Activated CD8-positive, alpha-beta memory T cell treated with anti-CD3 and anti-CD28 coated beads for 36 hours (primary cell): ENCODE measurements at regions not wholly inside any gene's neighbourhood (a gene's known extent, or its start where the extent isn't known, plus 50 kb on each side); places are given as distances from the start of the nearest gene placed in this dataset.

ENCODE experiments used
- CTCF ChIA-PET: fragments of 350-600 bp; sonication (Branson Sonifier 250); formaldehyde crosslinking; loops from one replicate; lab custom pipeline; 2021; ENCODE audit warnings: antibody characterized with exemption; lab: Charles Lee
- POLR2A ChIA-PET: fragments of 350-600 bp; sonication (Branson Sonifier 250); formaldehyde crosslinking; loops from one replicate; lab custom pipeline; 2021; ENCODE audit warnings: antibody characterized with exemption; lab: Charles Lee

DNA sequence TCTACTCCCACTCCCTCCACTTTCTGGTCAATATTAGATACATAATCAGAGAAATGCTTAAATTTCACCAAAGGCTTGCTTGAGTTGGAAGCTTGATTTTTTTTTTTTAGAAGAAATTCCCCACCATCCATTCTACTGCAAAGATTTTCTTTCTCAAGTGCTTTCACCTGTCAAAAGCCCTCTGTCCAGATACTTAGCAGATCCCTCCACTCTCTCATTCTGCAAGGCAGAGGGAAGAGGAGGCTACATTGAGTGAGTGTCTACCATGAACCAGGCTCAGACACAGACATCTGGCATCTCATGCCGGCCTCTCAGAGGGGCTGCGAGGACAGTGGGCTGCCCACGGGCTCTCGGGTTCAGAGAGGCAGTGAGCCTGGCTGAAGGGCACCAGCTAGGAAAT, 127.6 kb upstream of the GSC start:
- ChIA-PET CTCF (no interaction called here), POLR2A (no interaction called here)

DNA sequence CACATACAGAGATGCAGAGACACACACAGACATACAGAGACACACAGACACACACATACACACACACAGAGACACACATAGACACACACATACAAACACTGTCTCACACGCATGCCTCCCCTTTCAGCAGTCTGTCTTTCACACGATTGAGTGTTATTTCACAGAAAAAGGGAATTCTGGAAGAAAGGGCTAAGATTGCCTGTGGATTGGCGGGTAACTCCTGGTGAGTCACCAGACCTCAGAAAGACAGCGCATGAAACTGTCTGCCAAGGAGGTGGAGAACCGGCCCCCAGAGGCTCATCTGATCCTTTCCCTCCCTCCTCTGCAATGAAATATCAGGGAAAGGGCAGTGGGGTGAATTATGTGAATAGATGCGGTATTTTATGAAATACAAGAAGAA, 127.2 kb upstream of the GSC start:
- CTCF ChIA-PET: no interaction called here
- POLR2A ChIA-PET: no interaction called here

DNA sequence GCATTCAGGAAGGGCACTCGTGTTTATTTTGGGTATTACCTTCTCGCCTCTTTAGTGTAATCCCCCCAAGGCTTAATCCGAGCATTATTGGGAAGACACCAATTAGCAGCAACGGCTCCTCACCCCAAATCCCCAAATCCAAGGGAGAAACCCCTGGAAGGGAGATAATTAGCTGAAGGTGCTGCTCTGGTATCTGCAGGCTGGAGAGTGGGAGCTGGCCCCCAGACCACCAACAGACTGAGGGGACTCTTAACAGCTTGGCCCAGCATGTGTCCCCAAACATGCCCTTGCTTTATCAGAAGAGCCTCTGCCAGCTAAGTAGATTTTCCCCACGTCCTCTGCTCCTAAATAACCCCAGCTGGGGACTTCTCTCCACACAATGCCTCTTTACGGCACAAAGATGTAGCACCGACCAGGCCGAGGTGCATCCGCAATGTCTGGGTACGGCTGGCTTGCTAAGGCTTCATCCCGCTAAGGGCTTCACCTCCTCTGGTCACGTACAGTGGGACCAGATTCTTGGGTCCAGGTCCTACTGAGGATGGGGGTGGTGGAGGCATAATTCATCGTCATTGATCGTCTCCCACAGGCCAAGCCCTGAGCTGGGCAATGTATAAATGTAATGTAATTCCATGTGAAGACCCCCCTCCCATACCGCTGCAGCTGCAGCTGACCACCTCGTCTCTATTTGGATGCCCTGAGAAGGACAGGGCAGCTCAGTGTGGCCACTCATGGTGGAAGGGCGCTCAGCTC, 123.7 kb upstream of the GSC start:
- CTCF ChIA-PET: no interaction called here
- POLR2A ChIA-PET: no interaction called here

DNA sequence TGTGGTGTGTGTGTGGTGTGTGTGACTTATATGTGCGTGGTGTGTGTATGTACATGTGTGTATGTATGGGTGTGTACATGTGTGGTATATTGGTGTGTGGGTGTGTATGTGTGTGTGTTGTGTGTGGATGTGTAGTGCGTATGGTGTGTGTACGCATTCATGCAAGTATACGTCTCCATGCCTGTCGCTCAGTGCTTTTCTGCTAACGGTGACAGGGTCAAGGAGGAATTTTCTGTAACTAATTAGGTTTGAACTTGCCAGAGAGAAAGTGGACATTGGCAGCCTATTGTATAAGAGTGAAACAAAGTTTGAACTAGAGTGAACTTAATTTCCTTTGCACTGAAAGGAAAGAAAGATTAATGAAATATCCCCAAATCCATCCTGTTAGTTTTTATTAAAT, 120.9 kb upstream of the GSC start:
- ChIA-PET POLR2A (no interaction called here), CTCF (no interaction called here)

DNA sequence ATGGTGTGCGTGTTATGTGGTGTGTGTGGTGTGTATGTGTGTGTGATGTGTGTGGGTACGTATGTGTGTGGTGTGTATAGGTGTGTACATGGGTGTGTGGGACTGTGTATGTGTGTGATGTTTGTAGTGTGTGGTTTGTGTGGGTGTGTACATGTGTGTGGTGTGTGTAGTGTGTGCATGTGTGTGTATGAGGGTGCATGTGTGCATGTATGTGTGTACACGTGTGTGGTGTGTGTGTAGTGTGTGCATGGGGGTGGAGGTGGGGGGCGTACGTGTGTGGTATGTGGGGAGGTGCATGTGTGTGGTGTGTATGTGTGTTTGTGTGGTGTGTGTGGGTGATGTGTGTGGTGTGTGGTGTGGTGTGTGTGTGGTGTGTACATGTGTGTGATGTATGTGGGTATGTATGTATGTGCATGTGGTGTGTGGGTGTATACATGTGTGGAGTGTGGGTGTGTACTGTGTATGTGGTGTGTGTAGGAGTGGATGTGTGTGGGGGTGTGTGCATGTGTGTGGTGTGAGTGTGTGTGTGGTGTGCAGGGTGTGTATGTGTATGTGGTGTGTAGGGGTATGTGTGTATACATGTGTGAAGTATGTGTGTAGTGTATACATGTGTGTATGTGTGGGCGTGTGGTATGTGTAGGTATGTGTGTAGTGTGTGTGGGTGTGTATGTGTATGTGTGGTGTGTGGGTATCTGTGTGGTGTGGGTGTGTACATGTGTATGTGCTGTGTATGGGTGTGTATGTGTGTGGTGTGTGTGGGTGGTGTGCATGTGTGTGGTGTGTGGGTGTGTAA, 119.8 kb upstream of the GSC start:
- ChIA-PET POLR2A (no interaction called here), CTCF (no interaction called here)

DNA sequence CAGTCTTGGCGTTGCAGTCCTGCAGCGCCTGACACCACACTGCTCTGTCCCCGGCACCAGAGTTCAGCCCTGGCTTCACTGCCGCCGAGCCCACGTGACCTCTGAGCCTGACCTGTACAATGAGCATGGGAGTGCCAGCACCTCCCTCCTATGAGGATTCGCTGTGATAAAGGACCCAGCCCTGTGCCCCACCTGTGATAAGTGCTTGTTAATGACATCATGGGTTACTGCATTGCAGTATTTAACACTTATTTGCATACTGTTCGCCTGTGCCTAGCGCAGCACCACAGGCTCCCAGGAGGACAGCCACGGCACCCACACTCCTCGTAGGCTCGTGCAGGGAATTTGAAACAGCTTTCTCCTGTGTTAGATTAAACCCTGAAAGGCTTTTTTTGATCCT, 118.2 kb upstream of the GSC start:
- ChIA-PET CTCF (no interaction called here), POLR2A (no interaction called here)

DNA sequence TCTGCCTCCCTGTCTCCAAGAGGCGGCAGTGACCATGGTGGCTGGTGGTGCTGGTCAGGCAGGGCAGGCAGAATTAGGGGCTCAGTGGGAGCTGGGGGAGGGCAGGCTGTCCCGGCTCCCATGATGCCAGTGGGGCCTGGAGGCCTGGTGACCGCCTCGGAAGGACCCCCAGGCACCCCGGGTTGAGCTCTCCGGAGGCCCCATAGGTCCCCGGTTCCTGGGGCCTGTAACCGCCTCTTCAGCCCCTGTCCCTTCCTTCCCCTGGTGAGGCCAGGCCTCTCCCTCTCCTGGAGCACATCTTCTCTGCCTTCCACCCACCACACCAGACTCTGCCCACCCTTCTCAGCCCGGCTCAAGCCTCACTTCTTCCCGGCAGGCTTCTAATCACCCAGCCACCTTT, 117.7 kb upstream of the GSC start:
- ChIA-PET POLR2A (no interaction called here), CTCF (no interaction called here)

DNA sequence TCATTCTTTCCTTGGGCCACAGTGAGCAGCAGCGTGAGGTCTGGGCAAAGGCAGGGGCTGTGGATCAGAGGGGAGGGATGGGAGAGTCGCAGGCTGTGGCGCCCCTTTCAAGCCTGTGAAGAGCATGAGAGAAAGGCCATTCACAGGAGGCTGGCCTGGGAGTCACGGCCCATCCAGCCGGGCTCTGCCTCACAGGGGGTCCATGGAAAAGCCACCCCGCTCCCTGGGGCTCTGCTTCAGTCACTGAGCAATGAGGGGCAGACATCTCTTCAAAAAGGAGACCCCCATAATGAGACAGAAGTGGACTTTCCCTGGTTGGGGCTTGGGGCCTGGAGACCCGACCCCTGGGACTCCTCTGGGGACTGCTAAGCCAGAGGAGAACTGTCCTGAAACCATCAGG, 117.0 kb upstream of the GSC start:
- CTCF ChIA-PET: no interaction called here
- POLR2A ChIA-PET: no interaction called here

DNA sequence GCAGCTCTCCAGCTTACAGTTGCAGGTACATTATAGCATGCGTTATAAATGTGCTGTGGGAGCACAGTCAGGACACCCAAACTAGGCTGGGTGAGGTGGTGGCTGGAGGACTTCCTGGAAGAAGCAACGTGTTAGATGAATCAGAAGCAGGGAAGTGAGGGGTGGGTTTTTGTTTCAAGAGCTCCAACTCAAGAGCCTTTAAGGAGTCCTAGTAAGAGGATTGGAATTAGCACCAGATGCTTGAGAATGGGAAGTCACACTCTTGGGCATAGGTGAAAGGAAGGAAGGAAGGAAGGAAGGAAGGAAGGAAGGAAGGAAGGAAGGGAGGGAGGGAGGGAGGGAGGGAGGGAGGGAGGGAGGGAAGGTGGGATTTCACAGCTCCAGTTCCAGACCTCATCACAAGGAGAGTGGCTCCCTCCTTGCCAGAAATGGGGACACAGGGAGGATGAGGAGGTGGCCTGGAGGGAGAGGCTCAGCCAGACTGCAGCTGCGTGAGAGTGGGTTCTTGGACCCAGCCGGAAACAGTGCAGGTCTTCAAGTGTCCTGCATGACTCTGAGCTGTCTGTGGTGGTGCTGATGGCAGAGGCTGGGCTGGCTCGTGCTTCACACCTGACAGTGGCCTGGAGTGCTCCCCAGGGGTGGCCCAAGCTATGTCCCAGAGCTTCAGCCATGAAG, 115.7 kb upstream of the GSC start:
- ChIA-PET POLR2A (no interaction called here), CTCF (no interaction called here)

DNA sequence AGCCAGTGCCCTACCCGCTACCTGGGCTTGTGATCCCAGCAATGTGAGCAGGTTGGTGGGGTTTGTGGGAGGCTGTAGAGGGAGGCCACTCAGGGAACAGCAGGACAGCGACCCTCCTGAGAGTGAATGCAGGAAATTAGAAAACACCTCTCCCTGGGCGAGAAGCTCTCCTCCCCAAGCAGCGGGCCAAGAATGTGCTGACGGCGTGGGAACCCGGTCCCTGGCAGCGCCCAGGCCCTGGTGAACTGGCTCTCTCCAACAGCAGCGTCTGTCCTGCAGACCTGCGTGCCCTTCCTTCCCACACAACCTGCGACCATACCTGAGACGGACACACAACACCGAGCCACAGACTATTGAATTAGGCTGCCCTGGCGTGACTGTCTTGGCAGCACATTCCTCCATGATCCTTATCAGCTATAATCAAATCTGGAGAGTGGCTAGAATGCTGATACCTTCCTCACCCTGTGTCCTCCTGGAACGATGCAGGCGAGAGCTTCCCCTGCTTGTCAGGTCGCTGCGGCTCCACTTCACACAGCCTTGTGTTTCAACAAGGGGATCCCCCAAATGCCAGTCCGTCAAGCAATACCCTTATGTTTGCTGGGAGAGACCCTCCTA, 114.8 kb upstream of the GSC start:
- ChIA-PET CTCF (no interaction called here), POLR2A (no interaction called here)

DNA sequence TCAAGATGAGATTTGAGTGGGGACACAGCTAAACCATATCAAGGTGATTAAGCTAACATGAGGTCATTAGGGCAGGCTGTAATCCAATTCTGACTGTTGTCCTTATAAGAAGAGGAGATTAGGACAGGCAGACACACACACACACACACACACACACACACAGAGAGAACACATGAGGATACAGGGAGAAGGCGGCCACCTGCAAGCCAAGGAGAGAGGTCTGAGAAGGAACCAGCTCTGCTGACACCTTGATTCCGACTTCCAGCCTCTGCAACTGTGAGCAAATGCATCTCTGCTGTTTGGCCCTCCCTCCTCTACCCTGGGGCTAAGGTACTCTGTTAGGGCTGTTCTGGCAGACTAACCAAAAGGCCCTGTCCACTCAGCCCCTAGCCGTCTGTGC, 112.5 kb upstream of the GSC start:
- CTCF ChIA-PET: no interaction called here
- POLR2A ChIA-PET: no interaction called here

DNA sequence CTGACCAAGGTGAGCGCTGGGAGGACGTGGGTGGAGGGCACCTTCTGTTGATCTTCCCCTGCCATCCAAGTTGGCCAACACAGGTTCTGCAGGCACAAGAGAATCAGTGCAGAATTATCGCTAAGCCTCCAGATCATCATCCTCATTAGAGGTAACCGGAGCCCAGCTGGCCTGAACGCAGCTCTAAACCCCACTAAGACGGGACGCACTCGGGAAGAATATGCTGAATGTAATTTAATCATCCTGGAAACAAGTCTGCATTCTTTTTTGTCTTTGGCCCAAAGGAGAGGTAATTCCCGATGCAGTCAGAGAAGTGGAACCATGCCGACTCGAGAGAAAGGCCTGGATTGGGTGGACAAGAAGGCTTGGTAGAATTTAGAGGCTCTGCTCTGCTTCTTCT, 111.0 kb upstream of the GSC start:
- POLR2A ChIA-PET: no interaction called here
- CTCF ChIA-PET: no interaction called here

DNA sequence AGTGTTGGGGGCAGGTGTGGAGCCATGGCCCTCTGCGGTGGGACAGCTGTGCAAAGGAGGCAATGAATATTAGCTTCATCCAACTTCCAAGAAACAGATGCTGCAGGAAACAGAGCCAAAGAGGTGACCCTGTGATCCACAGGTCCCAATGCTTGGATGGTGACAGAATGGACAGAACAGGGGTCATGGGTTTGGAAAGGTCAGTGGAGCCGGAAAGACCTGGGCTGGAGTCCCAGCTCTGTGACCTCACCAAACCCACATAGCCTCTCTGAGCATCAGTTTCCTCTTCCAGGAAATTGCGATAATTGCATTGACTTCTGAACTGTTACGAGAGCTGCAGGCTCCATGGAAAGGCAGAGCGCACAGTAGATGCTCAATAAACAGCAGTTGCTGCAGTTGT, 110.2 kb upstream of the GSC start:
- ChIA-PET CTCF (no interaction called here), POLR2A (no interaction called here)

DNA sequence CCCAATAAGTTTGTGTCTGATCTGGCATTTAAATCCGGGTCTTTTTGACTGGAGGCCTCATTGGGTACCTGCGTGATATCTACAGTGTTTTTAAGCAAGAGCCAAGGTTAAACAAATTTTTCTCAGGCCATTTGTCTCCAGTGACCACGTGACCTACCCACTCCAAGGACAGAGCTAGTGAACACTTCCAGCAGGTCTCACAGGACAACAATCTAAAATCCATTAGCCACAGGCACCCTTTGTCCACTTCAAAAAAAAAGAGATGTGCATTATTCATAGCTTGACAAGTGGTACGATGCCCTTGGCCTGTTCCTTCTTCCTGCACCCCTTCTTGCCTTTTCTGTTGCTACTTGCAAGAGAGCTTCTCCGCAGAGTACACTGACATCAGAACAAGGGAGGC, 109.6 kb upstream of the GSC start:
- POLR2A ChIA-PET: no interaction called here

DNA sequence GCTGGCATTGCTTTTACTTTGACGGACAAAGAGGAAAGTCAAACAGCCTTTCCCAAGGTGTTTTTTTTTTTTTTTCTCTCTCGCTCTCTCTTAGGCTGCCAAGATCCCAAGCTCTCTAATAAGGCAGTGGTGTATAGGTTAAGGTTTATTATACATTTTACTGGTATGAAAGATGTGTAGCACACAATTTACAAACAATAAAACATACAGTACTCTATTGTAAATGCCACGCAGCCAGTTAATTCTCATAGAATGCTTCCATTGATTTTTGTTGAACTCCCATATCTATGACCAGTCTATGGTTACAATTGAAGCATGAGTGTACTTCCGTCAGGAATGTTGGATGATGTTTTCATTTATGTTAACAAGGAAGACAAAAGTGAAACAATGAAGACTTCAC, 106.4 kb upstream of the GSC start:
- POLR2A ChIA-PET: no interaction called here
- CTCF ChIA-PET: no interaction called here

More for the DNA sequence above, 109.6 kb upstream of the GSC start:
- CTCF ChIA-PET: no interaction called here

DNA sequence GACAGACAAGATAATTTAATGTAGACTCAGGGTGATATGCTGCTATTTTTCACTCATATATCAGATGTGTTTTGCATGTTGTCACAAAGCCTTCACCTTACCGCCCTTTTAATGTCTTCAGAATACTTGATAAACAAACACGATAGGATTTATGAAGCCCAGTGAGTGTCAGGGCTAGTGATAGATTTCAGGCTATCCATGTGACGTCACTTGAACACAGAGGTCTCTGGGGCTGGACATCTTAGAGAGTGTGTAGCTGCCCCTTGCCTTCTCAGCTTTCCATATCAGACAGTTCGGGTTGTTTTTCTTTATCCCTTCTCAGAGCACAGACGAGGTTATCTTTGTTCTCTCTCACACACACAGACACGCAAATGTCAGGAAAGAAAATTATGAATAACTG, 105.3 kb upstream of the GSC start:
- CTCF ChIA-PET: no interaction called here
- POLR2A ChIA-PET: no interaction called here

DNA sequence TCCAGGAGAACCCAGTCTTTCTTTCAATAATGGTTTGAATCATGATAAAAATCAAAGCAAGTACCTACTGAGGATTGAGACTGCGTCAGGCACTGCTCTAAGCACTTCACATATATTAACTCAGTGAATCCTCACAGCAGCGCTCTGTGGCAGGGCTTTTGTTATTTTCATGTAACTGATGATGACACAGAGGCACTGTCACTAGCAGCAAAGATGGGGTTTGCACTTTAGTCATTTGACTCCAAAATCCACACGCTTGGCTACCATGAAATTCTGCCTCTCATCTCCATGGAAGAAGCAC, 98.8 kb upstream of the GSC start:
- ChIA-PET CTCF (no interaction called here), POLR2A (no interaction called here)

DNA sequence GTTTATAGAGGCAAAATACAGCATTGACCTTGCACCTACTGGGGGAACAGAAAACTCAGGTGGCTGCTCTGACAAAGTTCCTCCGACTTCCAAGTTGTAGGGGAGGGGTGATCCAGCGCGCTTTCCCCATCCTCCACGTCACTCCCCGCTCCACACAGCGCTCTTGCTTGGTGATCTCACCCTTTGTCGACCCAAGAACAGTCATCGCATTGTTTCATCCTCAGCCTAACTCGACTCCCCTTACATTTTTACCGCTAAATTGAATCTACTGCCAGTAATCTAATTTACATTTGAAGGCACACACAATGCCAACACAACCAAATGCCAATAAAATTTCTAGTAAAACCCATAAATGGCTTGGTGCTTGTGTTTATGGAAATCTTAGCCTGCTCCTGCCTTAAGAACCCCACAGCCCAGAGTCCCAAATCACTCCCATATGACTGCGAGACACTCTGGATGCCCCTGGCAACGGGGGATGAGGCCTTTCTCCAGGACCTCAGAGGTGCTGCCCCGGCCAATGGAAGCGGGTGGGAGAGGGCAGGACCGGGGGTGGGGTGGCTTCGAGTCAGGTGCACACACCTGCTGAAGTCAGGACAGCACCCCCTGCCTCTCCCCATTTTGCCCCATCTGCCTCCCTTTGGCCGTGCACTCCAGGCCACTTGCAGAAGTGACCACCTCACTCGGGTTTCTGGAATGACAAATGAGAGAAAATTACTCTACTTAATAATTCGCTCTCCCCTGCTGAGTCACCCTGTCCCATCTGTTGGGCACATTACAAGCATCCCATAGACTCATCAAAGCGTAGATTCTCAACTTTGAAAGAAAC, 98.2 kb upstream of the GSC start:
- POLR2A ChIA-PET: no interaction called here

DNA sequence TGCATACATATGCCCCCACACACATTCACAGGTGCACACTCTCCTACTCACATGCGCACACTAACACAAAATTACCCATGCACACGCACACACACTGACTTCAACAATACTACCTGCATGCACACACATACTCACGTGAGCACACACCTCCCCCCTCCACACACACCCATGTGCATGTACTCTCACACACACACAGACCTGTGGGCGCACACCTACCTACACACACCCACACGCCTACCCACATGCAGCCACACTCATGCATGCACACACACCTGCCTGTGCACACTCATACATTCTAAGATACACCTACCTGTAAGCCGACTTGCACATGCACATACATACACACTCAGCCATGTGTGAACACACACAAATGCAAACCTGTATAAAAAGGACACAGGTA, 97.3 kb upstream of the GSC start:
- ChIA-PET POLR2A (no interaction called here), CTCF (no interaction called here)

More for the DNA sequence above, 98.2 kb upstream of the GSC start:
- CTCF ChIA-PET: no interaction called here
